ENCODE measurements at regions not wholly inside any gene's neighbourhood (a gene's known extent, or its start where the extent isn't known, plus 50 kb on each side); places are given as distances from the start of the nearest gene placed in this dataset.
"Not testable (repeated sequence)": the region's sequence is repeated elsewhere in the genome, so short reads cannot be mapped to it uniquely, and the experiment has no call there.

GRCh38 chr2:430291-431040 lies 142.6 kb upstream of the ALKAL2 start:
- TF ChIP-seq POLR2A (IDR thresholded peaks at IDR 0.05), result no peak
- no peak for TF ChIP-seq POLR2AphosphoS5 (IDR thresholded peaks at IDR 0.05)
- no peak for TF ChIP-seq CTCF (IDR thresholded peaks at IDR 0.05)
- TF ChIP-seq EP300 (IDR thresholded peaks at IDR 0.05), result no peak
- no peak overlapping the region for H3K4me3 ChIP-seq
- no peaks in the 10 kb centered on the region for H3K9me3 ChIP-seq
- H3K4me1 ChIP-seq, result no peaks in the 10 kb centered on the region
- DNase-seq, result no peak
- no peak overlapping the region for H3K27ac ChIP-seq
- H3K27me3 ChIP-seq, result no peaks in the 10 kb centered on the region
- WGBS, 2 donors, result 43 to 82% methylated on average over 20 of the region's 20 CpGs
- no peaks in the 10 kb centered on the region for H3K36me3 ChIP-seq
- intact Hi-C loops (cut with DNase I), result no loop called here

GRCh38 chr2:429575-430254 lies 141.8 kb upstream of the ALKAL2 start:
- H3K27ac ChIP-seq, result no peak overlapping the region
- no peaks in the 10 kb centered on the region for H3K27me3 ChIP-seq
- 49 to 78% methylated on average over 19 of the region's 19 CpGs for WGBS, 2 donors
- intact Hi-C loops (cut with DNase I), result no loop called here
- no peak for DNase-seq
- H3K9me3 ChIP-seq, result no peaks in the 10 kb centered on the region
- no peak overlapping the region for H3K4me3 ChIP-seq
- TF ChIP-seq POLR2AphosphoS5 (IDR thresholded peaks at IDR 0.05), result no peak
- TF ChIP-seq POLR2A (IDR thresholded peaks at IDR 0.05), result no peak
- TF ChIP-seq EP300 (IDR thresholded peaks at IDR 0.05), result no peak
- no peak for TF ChIP-seq CTCF (IDR thresholded peaks at IDR 0.05)
- no peaks in the 10 kb centered on the region for H3K4me1 ChIP-seq
- no peaks in the 10 kb centered on the region for H3K36me3 ChIP-seq

GRCh38 chr2:429142-429541 lies 141.3 kb upstream of the ALKAL2 start:
- WGBS, 2 donors, result 92% methylated on average over 7 of the region's 7 CpGs

GRCh38 chr2:428591-428990 lies 140.7 kb upstream of the ALKAL2 start:
- WGBS, 2 donors, result 92 to 95% methylated on average over 7 of the region's 7 CpGs
- intact Hi-C loops (cut with DNase I), result no loop called here
- H3K9me3 ChIP-seq, result no peaks in the 10 kb centered on the region
- H3K27ac ChIP-seq, result no peak overlapping the region
- DNase-seq, result no peak
- H3K4me1 ChIP-seq, result no peaks in the 10 kb centered on the region
- H3K27me3 ChIP-seq, result no peaks in the 10 kb centered on the region
- no peak overlapping the region for H3K4me3 ChIP-seq
- no peak for TF ChIP-seq EP300 (IDR thresholded peaks at IDR 0.05)
- H3K36me3 ChIP-seq, result no peaks in the 10 kb centered on the region

More at GRCh38 chr2:429142-429541, 141.3 kb upstream of the ALKAL2 start:
- Histone ChIP-seq H3K27me3 (no peaks in the 10 kb centered on the region), H3K4me3 (no peak overlapping the region), H3K4me1 (no peaks in the 10 kb centered on the region), H3K27ac (no peak overlapping the region), H3K9me3 (no peaks in the 10 kb centered on the region), H3K36me3 (no peaks in the 10 kb centered on the region)
- intact Hi-C loops (cut with DNase I), result no loop called here
- no peak for DNase-seq
- TF ChIP-seq POLR2A (IDR thresholded peaks at IDR 0.05) (no peak), POLR2AphosphoS5 (IDR thresholded peaks at IDR 0.05) (no peak), EP300 (IDR thresholded peaks at IDR 0.05) (no peak), CTCF (IDR thresholded peaks at IDR 0.05) (no peak)

GRCh38 chr2:426696-427095 lies 138.8 kb upstream of the ALKAL2 start:
- DNase-seq; H3K4me1 ChIP-seq; H3K36me3 ChIP-seq; H3K4me3 ChIP-seq; H3K27me3 ChIP-seq; H3K27ac ChIP-seq; H3K9me3 ChIP-seq; intact Hi-C loops (cut with DNase I): not testable (repeated sequence)
- 95 to 96% methylated on average over 47 of the region's 47 CpGs for WGBS, 2 donors

Data from sigmoid colon (tissue), 6 donors.